GM18499 (cell line): ENCODE measurements at regions not wholly inside any gene's neighbourhood (a gene's known extent, or its start where the extent isn't known, plus 50 kb on each side); places are given as distances from the start of the nearest gene placed in this dataset.

ENCODE experiments used
- ATAC-seq: cut with Tn5 transposase; IDR thresholded peaks from one replicate; pipeline ENCODE4 v1.9.1; 2021; ENCODE audit warnings: moderate number of reproducible peaks; ENCODE audit not compliant: insufficient read depth, unreplicated experiment

DNA sequence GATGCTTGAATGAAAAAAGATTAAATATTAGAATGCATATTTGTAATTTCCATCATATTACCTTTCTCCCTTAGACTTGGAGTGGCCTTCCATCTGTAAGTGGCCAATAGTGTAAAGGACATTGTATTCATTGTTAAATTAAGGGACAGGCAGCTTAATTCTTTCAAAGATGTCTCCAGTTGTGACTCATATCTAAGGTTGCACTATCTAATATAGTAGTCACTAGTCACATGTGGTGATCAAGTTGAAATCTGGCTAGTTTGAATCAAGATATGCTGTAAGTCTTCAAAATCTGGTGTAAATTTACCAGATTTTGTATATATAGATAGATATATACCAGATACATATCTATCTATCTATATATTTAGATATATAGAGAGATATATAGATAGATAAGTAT lies 52.4 kb upstream of the AGPS start:
- no peak for ATAC-seq

DNA sequence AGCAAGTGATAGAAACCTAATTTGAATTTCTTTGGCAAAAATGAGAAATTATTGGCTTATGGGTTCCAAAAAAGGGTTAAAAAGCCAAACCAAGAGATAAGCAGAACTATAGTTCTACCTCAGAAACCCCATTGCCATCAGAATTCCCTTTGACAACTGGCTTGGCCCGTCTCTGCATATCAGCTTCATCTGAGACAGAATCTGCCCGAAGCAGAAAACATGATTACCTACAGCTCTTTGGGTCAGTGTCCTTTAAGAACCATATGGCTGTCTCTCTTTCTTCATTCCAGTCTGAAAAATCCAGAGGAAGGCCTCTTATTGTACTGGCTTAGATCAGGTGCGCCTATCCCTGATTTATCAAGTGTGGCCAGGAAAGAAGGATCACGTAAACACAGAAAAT lies 49.8 kb upstream of the AGPS start:
- ATAC-seq: no peak
